Lung (tissue), 11 donors: ENCODE measurements at regions not wholly inside any gene's neighbourhood (a gene's known extent, or its start where the extent isn't known, plus 50 kb on each side); places are given as distances from the start of the nearest gene placed in this dataset.
A peak's percentile ranks its signal among the peaks of the same experiment; 100 is the strongest.

Experiments
- ATAC-seq: fragments of 200-7000 bp; cut with Tn5 transposase; one replicate; pipeline ENCODE4 v1.9.1; 2020; ENCODE audit warnings: moderate number of reproducible peaks; ENCODE audit not compliant: insufficient read depth, low FRiP score
- DNase-seq, 3 donors: peaks; one replicate each; pipeline ENCODE4 v3.0.0-alpha.2; 2013 to 2017
- H3K27ac ChIP-seq, 2 donors: one replicate each; pipeline ENCODE4 v1.5.1; 2013; ENCODE audit warnings: mild to moderate bottlenecking in 2 of 2, moderate library complexity in 2 of 2, control low read depth in 1 of 2, inconsistent platforms in 1 of 2, low read depth in 1 of 2, low read length in 1 of 2
- H3K27me3 ChIP-seq, 3 donors: one replicate each; pipeline ENCODE4 v1.5.1; 2013; ENCODE audit warnings: low read length in 2 of 3; ENCODE audit not compliant: control insufficient read depth in 3 of 3, insufficient read depth in 3 of 3
- H3K36me3 ChIP-seq, 4 donors: one replicate each; pipeline ENCODE4 v1.5.1; 2013; ENCODE audit warnings: low read length in 4 of 4, mild to moderate bottlenecking in 1 of 4, moderate library complexity in 1 of 4; ENCODE audit not compliant: control insufficient read depth in 4 of 4, insufficient read depth in 4 of 4
- H3K4me1 ChIP-seq, 5 donors: one replicate each; pipeline ENCODE4 v1.5.1; 2013; ENCODE audit warnings: low read length in 5 of 5, mild to moderate bottlenecking in 2 of 5, moderate library complexity in 1 of 5; ENCODE audit not compliant: control insufficient read depth in 5 of 5, insufficient read depth in 5 of 5
- H3K4me3 ChIP-seq: one replicate; pipeline ENCODE4 v1.5.1; 2013; ENCODE audit warnings: mild to moderate bottlenecking, control low read depth, moderate library complexity
- H3K9ac ChIP-seq, 2 donors: one replicate each; pipeline ENCODE4 v1.5.1; 2013; ENCODE audit warnings: low read length in 2 of 2, control low read depth in 1 of 2; ENCODE audit not compliant: insufficient read depth in 1 of 2
- H3K9me3 ChIP-seq, 4 donors: one replicate each; pipeline ENCODE4 v1.5.1; 2013; ENCODE audit warnings: low read length in 3 of 4, mild to moderate bottlenecking in 1 of 4, moderate library complexity in 1 of 4; ENCODE audit not compliant: control insufficient read depth in 4 of 4, insufficient read depth in 3 of 4
- CTCF ChIP-seq: IDR thresholded peaks from 2 replicates; pipeline ENCODE4 v1.5.1; 2012; ENCODE audit warnings: mild to moderate bottlenecking; ENCODE audit errors: control extremely low read depth, extremely low read depth
- WGBS, 2 donors: extraction: QIAGEN DNeasy Blood & Tissue Kit; methylation state at CpG; one replicate each; pipeline ENCODE4 v1.1.7; 2013; 5-methylcytosine and 5-hydroxymethylcytosine counted together
- donor health status: control.
- donor health status: control.
- donor health status: Bipolar disorder and iron deficiency.
- donor health status: healthy.
- donor health status: DM: yes; HTN: yes; CAD: no.

- Histone ChIP-seq H3K36me3 (no peaks in the 10 kb centered on the region), H3K9ac (no peak overlapping the region), H3K9me3 (no peaks in the 10 kb centered on the region), H3K4me1 (no peaks in the 10 kb centered on the region), H3K27ac (no peak overlapping the region), H3K27me3 (peaks cover 0 to 3% (median 0%) of the 10 kb centered on the region in 3 donors), H3K4me3 (no peak overlapping the region)
- peak; percentile 8 for TF ChIP-seq CTCF
- DNase-seq = peak; percentile 15 to 56 (median 39)
- ATAC-seq = no peak
- WGBS, 2 donors = 53 to 60% methylated on average over 8 of the region's 8 CpGs
Measured at GRCh38 chrX:120769576-120770341, 105.9 kb downstream of the CT47B1 start.

DNA sequence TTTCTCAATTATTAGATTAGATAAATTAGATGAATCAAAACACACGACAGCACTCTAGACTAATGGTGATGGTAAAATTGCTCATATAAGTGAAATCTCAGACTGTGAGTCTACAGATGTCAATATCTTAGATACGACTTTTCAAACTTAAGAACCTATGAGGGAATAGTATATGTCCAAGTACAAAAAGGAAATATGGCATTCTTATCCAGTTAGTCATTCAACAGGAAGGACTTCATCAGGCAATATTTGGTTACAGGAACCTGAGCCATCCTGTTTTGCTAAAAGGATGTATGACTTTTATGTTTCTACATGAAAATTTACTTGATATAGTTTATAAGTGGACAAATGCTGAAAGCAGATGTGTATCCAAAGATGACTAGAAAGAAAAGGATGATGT, 107.0 kb downstream of the CT47B1 start:
- 55 to 81% methylated on average over 2 of the region's 2 CpGs for WGBS, 2 donors
- no peaks in the 10 kb centered on the region for H3K4me1 ChIP-seq
- H3K9me3 ChIP-seq = no peaks in the 10 kb centered on the region
- ATAC-seq (no peak), DNase-seq (no peak)
- no peak overlapping the region for H3K27ac ChIP-seq
- H3K4me3 ChIP-seq = no peak overlapping the region
- H3K36me3 ChIP-seq = no peaks in the 10 kb centered on the region
- H3K27me3 ChIP-seq = peaks cover 0 to 3% (median 0%) of the 10 kb centered on the region in 3 donors
- no peak overlapping the region for H3K9ac ChIP-seq
- no peak for TF ChIP-seq CTCF

- TF ChIP-seq CTCF = no peak
- Histone ChIP-seq H3K27me3 (peaks cover 0 to 3% (median 0%) of the 10 kb centered on the region in 3 donors), H3K4me3 (no peak overlapping the region), H3K9me3 (no peaks in the 10 kb centered on the region), H3K9ac (no peak overlapping the region), H3K27ac (peak overlapping the region in 1 of 2 donors; percentile 9), H3K4me1 (no peaks in the 10 kb centered on the region), H3K36me3 (no peaks in the 10 kb centered on the region)
- 73 to 100% methylated on average over 1 of the region's 1 CpG for WGBS, 2 donors
- no peak for DNase-seq
- no peak for ATAC-seq
Measured at GRCh38 chrX:120768254-120768653, 107.4 kb downstream of the CT47B1 start.
